ENCODE measurements at regions not wholly inside any gene's neighbourhood (a gene's known extent, or its start where the extent isn't known, plus 50 kb on each side); places are given as distances from the start of the nearest gene placed in this dataset.

GRCh38 chrX:125395626-125396025 is 76.0 kb downstream of the TEX13C start:
- H3K27ac ChIP-seq = no peak overlapping the region
- no peak for TF ChIP-seq CTCF (conservative IDR thresholded peaks at IDR 0.05)

- no peak overlapping the region for H3K27ac ChIP-seq
- TF ChIP-seq ZFX (IDR thresholded peaks at IDR 0.05) = no peak
- no peak for TF ChIP-seq CTCF (conservative IDR thresholded peaks at IDR 0.05)
Observed at GRCh38 chrX:125398959-125399440, 79.3 kb downstream of the TEX13C start.

- TF ChIP-seq ZFX (IDR thresholded peaks at IDR 0.05) = no peak
- TF ChIP-seq CTCF (conservative IDR thresholded peaks at IDR 0.05) = no peak
Observed at GRCh38 chrX:125402807-125403206, 83.1 kb downstream of the TEX13C start.

GRCh38 chrX:125404667-125405160 is 85.0 kb downstream of the TEX13C start:
- H3K27ac ChIP-seq = no peak overlapping the region
- no peak for TF ChIP-seq ZFX (IDR thresholded peaks at IDR 0.05)
- TF ChIP-seq CTCF (conservative IDR thresholded peaks at IDR 0.05) = no peak

More at GRCh38 chrX:125402807-125403206, 83.1 kb downstream of the TEX13C start:
- H3K27ac ChIP-seq = no peak overlapping the region

GRCh38 chrX:125405339-125405738 is 85.7 kb downstream of the TEX13C start:
- H3K27ac ChIP-seq = no peak overlapping the region
- TF ChIP-seq CTCF (conservative IDR thresholded peaks at IDR 0.05) (no peak), ZFX (IDR thresholded peaks at IDR 0.05) (no peak)

- no peak for TF ChIP-seq CTCF (conservative IDR thresholded peaks at IDR 0.05)
- no peak for TF ChIP-seq ZFX (IDR thresholded peaks at IDR 0.05)
Observed at GRCh38 chrX:125407314-125407713, 87.6 kb downstream of the TEX13C start.

GRCh38 chrX:125420809-125421208 is 101.1 kb downstream of the TEX13C start:
- TF ChIP-seq CTCF (conservative IDR thresholded peaks at IDR 0.05) = no peak
- TF ChIP-seq ZFX (IDR thresholded peaks at IDR 0.05) = no peak
- no peak overlapping the region for H3K27ac ChIP-seq

More at GRCh38 chrX:125407314-125407713, 87.6 kb downstream of the TEX13C start:
- H3K27ac ChIP-seq = no peak overlapping the region

All from C4-2B (cell line).